ENCODE measurements at regions not wholly inside any gene's neighbourhood (a gene's known extent, or its start where the extent isn't known, plus 50 kb on each side); places are given as distances from the start of the nearest gene placed in this dataset.

GRCh38 chr2:239803766-239804115, 221.4 kb downstream of the NDUFA10 start:
- dilution Hi-C loops (cut with MboI; ENCODE audit: extremely low pct_ligation_motif_present, low sequenced_read_pairs): no loop called here
- CTCF ChIA-PET: no interaction called here
- no peaks in the 10 kb centered on the region for H3K9me1 ChIP-seq (replicated peaks; ENCODE audit: control insufficient read depth, extremely low read depth, insufficient read depth, low read length)
- no peaks in the 10 kb centered on the region for H3K36me3 ChIP-seq (ENCODE audit: control insufficient read depth in 2 of 2, extremely low read depth in 1 of 2, insufficient read depth in 2 of 2, low read length in 2 of 2)
- H3K9me3 ChIP-seq (replicated peaks; ENCODE audit: control insufficient read depth, insufficient read depth, low read length): no peaks in the 10 kb centered on the region
- no peak for TF ChIP-seq GATA2 (IDR thresholded peaks at IDR 0.05; ENCODE audit: insufficient read depth, insufficient read length, low read depth, low read length)
- TF ChIP-seq POLR2AphosphoS5 (IDR thresholded peaks at IDR 0.05; ENCODE audit: insufficient read depth, low read depth, low read length): no peak
- TF ChIP-seq JUN (IDR thresholded peaks at IDR 0.05; ENCODE audit: borderline replicate concordance, insufficient read depth, insufficient read length, low read depth): no peak
- no peak for TF ChIP-seq CTCF (IDR thresholded peaks at IDR 0.05; ENCODE audit: extremely low read depth in 1 of 2, insufficient read depth in 1 of 2, low read depth in 1 of 2, low read length in 2 of 2)
- TF ChIP-seq POLR2A (IDR thresholded peaks at IDR 0.05; ENCODE audit: low read depth, low read length): no peak
- no peak for TF ChIP-seq FOS (IDR thresholded peaks at IDR 0.05; ENCODE audit: borderline replicate concordance, insufficient read depth, low read length)
- no peak for TF ChIP-seq EZH2 (IDR thresholded peaks at IDR 0.05; ENCODE audit: borderline replicate concordance, low read depth, low read length, severe bottlenecking)
- TF ChIP-seq MAX (IDR thresholded peaks at IDR 0.05; ENCODE audit: insufficient read depth, insufficient read length): no peak
- no peak for TF ChIP-seq MYC (IDR thresholded peaks at IDR 0.05; ENCODE audit: low read depth, low read length)
- BruUV-seq (replicated peaks): no TSS peak
- no peaks in the 10 kb centered on the region for H3K27me3 ChIP-seq (ENCODE audit: control insufficient read depth in 2 of 2, insufficient read depth in 2 of 2, low read length in 2 of 2)
- H3K79me2 ChIP-seq (ENCODE audit: control insufficient read depth, insufficient read depth, low read length): no peaks in the 10 kb centered on the region
- H3K4me1 ChIP-seq (ENCODE audit: control insufficient read depth, extremely low read depth, insufficient read depth, low read length): no peaks in the 10 kb centered on the region
- POLR2A ChIA-PET: no interaction called here
- H4K20me1 ChIP-seq (replicated peaks; ENCODE audit: control insufficient read depth, extremely low read depth, insufficient read depth, low read length): no peaks in the 10 kb centered on the region
- no peak overlapping the region for H3K9ac ChIP-seq (replicated peaks; ENCODE audit: extremely low read depth, insufficient read depth, low read length)
- H3K27ac ChIP-seq (ENCODE audit: insufficient read depth, low read depth, low read length): no peak overlapping the region
- FAIRE-seq (no peak), DNase-seq (ENCODE audit: low read depth, low spot score) (no peak)
- no peak overlapping the region for H2AFZ ChIP-seq (ENCODE audit: low read depth, low read length)
- intact Hi-C loops (cut with micrococcal nuclease): no loop called here
- H3K4me2 ChIP-seq (ENCODE audit: insufficient read depth, low read length): no peak overlapping the region
- H3K4me3 ChIP-seq (replicated peaks in 1 of 3; ENCODE audit: insufficient read depth in 1 of 3, low read depth in 1 of 3, low read length in 3 of 3): no peak overlapping the region
